Loucy (cell line): ENCODE measurements at regions not wholly inside any gene's neighbourhood (a gene's known extent, or its start where the extent isn't known, plus 50 kb on each side); places are given as distances from the start of the nearest gene placed in this dataset.

ENCODE experiments used
- H2AFZ ChIP-seq: fragments of 200-600 bp; sonication (generic); 2 replicates; pipeline ENCODE4 v1.6.0; 2016; ENCODE audit warnings: antibody characterized with exemption, mild to moderate bottlenecking, low read length, moderate library complexity
- H3F3A ChIP-seq: fragments of 200-600 bp; 2 replicates; pipeline ENCODE4 v1.6.0; 2016; ENCODE audit warnings: antibody characterized with exemption, low read depth, mild to moderate bottlenecking
- H3K27me3 ChIP-seq: fragments of 200-600 bp; sonication (generic); 2 replicates; pipeline ENCODE4 v1.6.1; 2014; ENCODE audit warnings: low read length, mild to moderate bottlenecking; ENCODE audit not compliant: insufficient read depth, poor library complexity, severe bottlenecking
- H3K36me3 ChIP-seq: fragments of 200-600 bp; sonication (generic); 2 replicates; pipeline ENCODE4 v1.6.1; 2016; ENCODE audit warnings: low read length; ENCODE audit not compliant: insufficient read depth
- H3K4me1 ChIP-seq: fragments of 200-600 bp; sonication (generic); 2 replicates; pipeline ENCODE4 v1.5.1; 2014; ENCODE audit warnings: low read length, mild to moderate bottlenecking; ENCODE audit not compliant: insufficient read depth, poor library complexity, severe bottlenecking
- H3K4me2 ChIP-seq: fragments of 200-600 bp; sonication (generic); 2 replicates; pipeline ENCODE4 v1.6.0; 2014; ENCODE audit warnings: antibody characterized with exemption, low read length, low read depth, mild to moderate bottlenecking; ENCODE audit not compliant: poor library complexity, severe bottlenecking
- H3K4me3 ChIP-seq: fragments of 200-600 bp; sonication (generic); 2 replicates; pipeline ENCODE4 v1.5.1; 2014; ENCODE audit warnings: low read length, mild to moderate bottlenecking, mixed read lengths; ENCODE audit not compliant: poor library complexity, severe bottlenecking
- H3K79me2 ChIP-seq: fragments of 200-600 bp; sonication (generic); 2 replicates; pipeline ENCODE4 v1.6.1; 2014; ENCODE audit warnings: low read length; ENCODE audit not compliant: insufficient read depth
- H3K9ac ChIP-seq: fragments of 200-600 bp; sonication (generic); 2 replicates; pipeline ENCODE4 v1.6.0; 2014; ENCODE audit warnings: mild to moderate bottlenecking, low read depth, low read length, moderate library complexity; ENCODE audit not compliant: poor library complexity, severe bottlenecking
- H3K9me2 ChIP-seq: fragments of 200-600 bp; sonication (generic); replicated peaks from 2 replicates; pipeline ENCODE4 v1.6.1; 2016; ENCODE audit warnings: low read depth, low read length, mixed read lengths
- H3K9me3 ChIP-seq: fragments of 200-600 bp; sonication (generic); 2 replicates; pipeline ENCODE4 v1.6.1; 2014; ENCODE audit warnings: mild to moderate bottlenecking, antibody characterized with exemption, low read length, low read depth; ENCODE audit not compliant: insufficient read depth
- H4K20me1 ChIP-seq: fragments of 200-600 bp; sonication (generic); 2 replicates; pipeline ENCODE4 v1.6.0; 2014; ENCODE audit warnings: antibody characterized with exemption, low read length, mild to moderate bottlenecking; ENCODE audit not compliant: insufficient read depth, poor library complexity, severe bottlenecking
- CTCF ChIP-seq: fragments of 200-600 bp; sonication (generic); conservative IDR thresholded peaks from 2 replicates; pipeline ENCODE4 v1.5.1; 2014; ENCODE audit warnings: mild to moderate bottlenecking, antibody characterized with exemption, low read length
- EZH2phosphoT487 ChIP-seq: fragments of 200-600 bp; IDR thresholded peaks from 2 replicates; pipeline ENCODE4 v1.6.1; 2018; ENCODE audit warnings: antibody characterized with exemption, mild to moderate bottlenecking, moderate library complexity, borderline replicate concordance

- H3K9ac ChIP-seq = no peak overlapping the region
Observed at GRCh38 chrX:137423241-137423640, 142.7 kb upstream of the ZIC3 start.

GRCh38 chrX:137418086-137418485 is 147.8 kb upstream of the ZIC3 start:
- no peaks in the 10 kb centered on the region for H3K27me3 ChIP-seq
- no peak overlapping the region for H2AFZ ChIP-seq
- no peaks in the 10 kb centered on the region for H3K4me1 ChIP-seq
- no peaks in the 10 kb centered on the region for H3K36me3 ChIP-seq
- TF ChIP-seq EZH2phosphoT487 (no peak), CTCF (no peak)
- no peaks in the 10 kb centered on the region for H3K9me3 ChIP-seq
- H3K9ac ChIP-seq = no peak overlapping the region
- H3K4me2 ChIP-seq = no peak overlapping the region
- no peak overlapping the region for H3K4me3 ChIP-seq
- no peaks in the 10 kb centered on the region for H3K9me2 ChIP-seq
- no peaks in the 10 kb centered on the region for H3K79me2 ChIP-seq
- no peaks in the 10 kb centered on the region for H4K20me1 ChIP-seq
- H3F3A ChIP-seq = no peaks in the 10 kb centered on the region

More at GRCh38 chrX:137423241-137423640, 142.7 kb upstream of the ZIC3 start:
- H3K36me3 ChIP-seq = no peaks in the 10 kb centered on the region
- no peak overlapping the region for H3K4me3 ChIP-seq
- H3K4me2 ChIP-seq = no peak overlapping the region
- no peaks in the 10 kb centered on the region for H3K4me1 ChIP-seq
- H3K9me2 ChIP-seq = no peaks in the 10 kb centered on the region
- no peaks in the 10 kb centered on the region for H3F3A ChIP-seq
- no peaks in the 10 kb centered on the region for H3K9me3 ChIP-seq
- H3K27me3 ChIP-seq = no peaks in the 10 kb centered on the region
- no peaks in the 10 kb centered on the region for H3K79me2 ChIP-seq
- TF ChIP-seq CTCF (no peak), EZH2phosphoT487 (no peak)
- no peak overlapping the region for H2AFZ ChIP-seq
- no peaks in the 10 kb centered on the region for H4K20me1 ChIP-seq

- H3K9me2 ChIP-seq = no peaks in the 10 kb centered on the region
- H3K27me3 ChIP-seq = no peaks in the 10 kb centered on the region
- H3K4me1 ChIP-seq = no peaks in the 10 kb centered on the region
- H3K4me3 ChIP-seq = no peak overlapping the region
- no peak for TF ChIP-seq CTCF
- TF ChIP-seq EZH2phosphoT487 = no peak
- H3K9ac ChIP-seq = no peak overlapping the region
- no peaks in the 10 kb centered on the region for H3K36me3 ChIP-seq
- no peaks in the 10 kb centered on the region for H3F3A ChIP-seq
- no peaks in the 10 kb centered on the region for H3K9me3 ChIP-seq
- no peak overlapping the region for H3K4me2 ChIP-seq
- no peak overlapping the region for H2AFZ ChIP-seq
- no peaks in the 10 kb centered on the region for H3K79me2 ChIP-seq
- H4K20me1 ChIP-seq = no peaks in the 10 kb centered on the region
Observed at GRCh38 chrX:137413190-137413589, 152.7 kb upstream of the ZIC3 start.
